Fibroblast of gingiva (primary cell): ENCODE measurements at regions not wholly inside any gene's neighbourhood (a gene's known extent, or its start where the extent isn't known, plus 50 kb on each side); places are given as distances from the start of the nearest gene placed in this dataset.

Source experiments
- DNase-seq: peaks from one replicate; pipeline ENCODE4 v3.0.0-alpha.2; 2011; ENCODE audit warnings: low read depth

- DNase-seq: no peak
These were observed 893.5 kb downstream of the TRIML1 start for GRCh38 chr4:189032606-189033338.

GRCh38 chr4:189033801-189034347 is 894.6 kb downstream of the TRIML1 start:
- no peak for DNase-seq

- no peak for DNase-seq
These were observed 895.9 kb downstream of the TRIML1 start for GRCh38 chr4:189035091-189035490.

- no peak for DNase-seq
These were observed 896.4 kb downstream of the TRIML1 start for GRCh38 chr4:189035654-189036053.

GRCh38 chr4:189036906-189037305 is 897.7 kb downstream of the TRIML1 start:
- DNase-seq: no peak

GRCh38 chr4:189046642-189047041 is 894.0 kb upstream of the FRG1 start:
- DNase-seq: no peak

GRCh38 chr4:189048119-189048518 is 892.6 kb upstream of the FRG1 start:
- DNase-seq: no peak

- no peak for DNase-seq
These were observed 891.0 kb upstream of the FRG1 start for GRCh38 chr4:189049682-189050081.

GRCh38 chr4:189050643-189051042 is 890.0 kb upstream of the FRG1 start:
- no peak for DNase-seq

- DNase-seq: no peak
These were observed 887.1 kb upstream of the FRG1 start for GRCh38 chr4:189053621-189054020.

GRCh38 chr4:189060104-189060503 is 880.6 kb upstream of the FRG1 start:
- no peak for DNase-seq

GRCh38 chr4:189062047-189062820 is 878.4 kb upstream of the FRG1 start:
- DNase-seq: no peak

- DNase-seq: no peak
These were observed 870.9 kb upstream of the FRG1 start for GRCh38 chr4:189069772-189070171.

- no peak for DNase-seq
These were observed 869.4 kb upstream of the FRG1 start for GRCh38 chr4:189071241-189071640.

- no peak for DNase-seq
These were observed 866.9 kb upstream of the FRG1 start for GRCh38 chr4:189073739-189074138.

GRCh38 chr4:189081826-189082225 is 858.8 kb upstream of the FRG1 start:
- no peak for DNase-seq

GRCh38 chr4:189083769-189084168 is 856.9 kb upstream of the FRG1 start:
- DNase-seq: no peak

- no peak for DNase-seq
These were observed 856.0 kb upstream of the FRG1 start for GRCh38 chr4:189084671-189085070.

GRCh38 chr4:189087971-189088370 is 852.7 kb upstream of the FRG1 start:
- no peak for DNase-seq

GRCh38 chr4:189088780-189089179 is 851.9 kb upstream of the FRG1 start:
- no peak for DNase-seq

- no peak for DNase-seq
These were observed 850.4 kb upstream of the FRG1 start for GRCh38 chr4:189090174-189090814.

- no peak for DNase-seq
These were observed 848.1 kb upstream of the FRG1 start for GRCh38 chr4:189092581-189092980.

GRCh38 chr4:189096108-189096507 is 844.6 kb upstream of the FRG1 start:
- no peak for DNase-seq
